ENCODE measurements at regions not wholly inside any gene's neighbourhood (a gene's known extent, or its start where the extent isn't known, plus 50 kb on each side); places are given as distances from the start of the nearest gene placed in this dataset.

DNA sequence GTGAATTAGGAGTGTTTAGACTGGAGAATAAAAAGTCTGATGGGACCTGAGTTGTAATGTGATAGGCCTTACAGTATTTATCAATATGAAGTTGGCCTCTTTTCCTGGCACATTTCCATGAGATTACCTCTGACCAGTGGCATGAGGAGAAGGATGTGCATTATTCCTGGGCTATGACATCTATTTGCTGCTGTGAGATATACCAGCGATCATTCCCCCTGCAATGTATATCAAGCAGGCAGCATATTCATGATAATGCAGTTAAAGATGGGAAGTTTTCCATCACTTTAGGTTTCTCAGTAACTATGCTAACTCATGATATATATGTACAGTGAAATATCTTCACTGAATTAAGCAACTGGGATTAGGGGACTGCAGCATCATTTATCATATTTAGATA lies 142.8 kb upstream of the MBL2 start:
- DNase-seq: no peak
- CTCF ChIA-PET: no interaction called here
- Mint-ChIP-seq H3K4me1 (ENCODE audit: low read depth) (no peaks in the 10 kb centered on the region), H3K9me3 (peaks cover 3% of the 10 kb centered on the region), H3K4me3 (no peak overlapping the region), H3K27ac (no peak overlapping the region), H3K36me3 (ENCODE audit: low read depth) (no peaks in the 10 kb centered on the region), H3K27me3 (ENCODE audit: low read depth) (no peaks in the 10 kb centered on the region)
- intact Hi-C loops (cut with micrococcal nuclease): no loop called here

DNA sequence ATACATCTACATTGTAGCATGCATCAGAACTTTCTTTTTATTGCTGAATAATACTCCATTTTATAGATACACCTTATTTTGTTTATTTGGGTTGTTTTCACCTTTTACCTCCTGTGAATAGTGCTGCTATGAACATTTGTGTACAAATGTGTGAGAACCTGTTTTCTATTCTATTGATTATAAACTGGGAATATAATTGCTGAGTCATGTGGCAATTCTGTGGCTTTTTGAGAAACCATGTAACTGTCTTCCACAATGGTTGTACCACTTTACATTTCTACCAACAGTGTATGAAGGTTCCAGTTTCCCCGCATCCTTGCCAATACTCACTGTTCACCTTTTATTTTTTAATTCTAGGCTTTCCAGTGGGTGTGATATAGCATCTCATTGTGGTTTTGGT lies 138.6 kb upstream of the MBL2 start:
- Mint-ChIP-seq H3K36me3 (ENCODE audit: low read depth) (no peaks in the 10 kb centered on the region), H3K4me1 (ENCODE audit: low read depth) (no peaks in the 10 kb centered on the region), H3K27ac (no peak overlapping the region), H3K4me3 (no peak overlapping the region), H3K27me3 (ENCODE audit: low read depth) (no peaks in the 10 kb centered on the region), H3K9me3 (peaks cover 9% of the 10 kb centered on the region)
- CTCF ChIA-PET: no interaction called here
- no peak for DNase-seq
- intact Hi-C loops (cut with micrococcal nuclease): no loop called here

DNA sequence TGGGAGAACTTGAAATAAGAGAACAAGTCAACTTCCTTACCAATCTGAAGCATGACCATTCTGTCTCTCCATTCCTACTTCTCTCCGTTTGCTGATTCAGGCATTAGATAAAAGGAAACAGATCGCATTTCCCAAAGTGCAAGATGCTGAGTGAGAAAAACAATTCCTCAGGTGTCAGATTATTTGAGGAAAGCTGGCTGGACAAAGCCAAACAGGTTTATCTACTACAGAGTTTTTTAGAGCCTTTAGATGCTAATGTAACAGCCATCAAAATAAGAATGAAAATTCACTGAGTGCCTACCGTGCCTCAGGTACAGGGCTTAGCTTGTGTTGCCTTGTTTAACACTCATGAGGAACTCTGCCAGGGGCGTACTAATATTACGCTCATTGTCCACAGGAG lies 135.9 kb upstream of the MBL2 start:
- Mint-ChIP-seq H3K36me3 (ENCODE audit: low read depth) (no peaks in the 10 kb centered on the region), H3K4me3 (no peak overlapping the region), H3K4me1 (ENCODE audit: low read depth) (no peaks in the 10 kb centered on the region), H3K27me3 (ENCODE audit: low read depth) (no peaks in the 10 kb centered on the region), H3K27ac (no peak overlapping the region), H3K9me3 (peaks cover 15% of the 10 kb centered on the region)
- CTCF ChIA-PET: no interaction called here
- no peak for DNase-seq
- intact Hi-C loops (cut with micrococcal nuclease): no loop called here

DNA sequence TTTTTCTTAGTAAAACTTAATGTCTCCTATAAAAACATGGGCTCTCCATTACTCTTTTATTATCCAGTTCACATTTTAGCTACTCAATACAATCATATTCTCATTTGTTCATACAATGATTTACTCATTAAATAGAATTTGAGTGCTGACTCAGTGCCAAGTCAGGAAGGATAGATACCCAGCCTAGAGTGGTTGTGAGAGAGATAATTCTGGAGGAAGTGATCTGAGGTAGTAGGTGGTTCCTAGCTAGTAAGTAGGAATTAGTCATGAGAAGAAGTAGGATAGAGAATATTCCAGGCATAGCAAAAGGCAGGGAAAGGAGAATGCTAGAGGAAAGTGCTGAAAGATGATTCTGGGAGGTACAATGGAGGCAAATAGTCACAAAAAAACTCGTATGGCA lies 133.5 kb upstream of the MBL2 start:
- Mint-ChIP-seq H3K27ac (no peak overlapping the region), H3K36me3 (ENCODE audit: low read depth) (no peaks in the 10 kb centered on the region), H3K9me3 (peaks cover 15% of the 10 kb centered on the region), H3K27me3 (ENCODE audit: low read depth) (no peaks in the 10 kb centered on the region), H3K4me3 (no peak overlapping the region), H3K4me1 (ENCODE audit: low read depth) (no peaks in the 10 kb centered on the region)
- no peak for DNase-seq
- CTCF ChIA-PET: no interaction called here
- intact Hi-C loops (cut with micrococcal nuclease): no loop called here

DNA sequence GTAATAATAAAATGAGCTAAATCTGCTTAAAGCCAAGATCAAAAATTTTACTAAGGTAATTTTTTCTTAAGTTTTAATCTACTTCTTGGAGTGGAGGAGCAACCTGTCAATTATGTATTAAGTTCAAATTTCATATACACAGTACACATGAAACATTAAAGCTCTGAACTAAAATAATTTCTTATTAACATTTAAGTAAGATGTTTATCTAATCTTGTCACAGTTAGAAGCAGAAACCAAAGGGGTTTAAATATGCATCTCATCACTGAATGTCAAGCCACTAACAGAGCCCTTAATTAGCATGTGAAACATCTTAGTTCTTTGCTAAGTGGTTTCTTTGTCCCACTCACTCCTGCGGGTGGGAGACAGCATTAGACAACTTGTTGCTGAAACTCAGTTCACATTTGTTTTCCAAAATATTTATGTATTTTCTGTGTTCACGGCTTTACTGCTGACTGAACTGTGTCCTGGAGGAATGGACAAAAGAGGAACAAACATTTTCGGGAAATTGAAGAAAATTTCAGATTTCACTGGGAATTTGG lies 130.9 kb upstream of the MBL2 start:
- intact Hi-C loops (cut with micrococcal nuclease): no loop called here
- Mint-ChIP-seq H3K27ac (no peak overlapping the region), H3K27me3 (ENCODE audit: low read depth) (no peaks in the 10 kb centered on the region), H3K4me1 (ENCODE audit: low read depth) (no peaks in the 10 kb centered on the region), H3K36me3 (ENCODE audit: low read depth) (no peaks in the 10 kb centered on the region), H3K9me3 (peaks cover 9% of the 10 kb centered on the region), H3K4me3 (no peak overlapping the region)
- CTCF ChIA-PET: no interaction called here
- DNase-seq: no peak

DNA sequence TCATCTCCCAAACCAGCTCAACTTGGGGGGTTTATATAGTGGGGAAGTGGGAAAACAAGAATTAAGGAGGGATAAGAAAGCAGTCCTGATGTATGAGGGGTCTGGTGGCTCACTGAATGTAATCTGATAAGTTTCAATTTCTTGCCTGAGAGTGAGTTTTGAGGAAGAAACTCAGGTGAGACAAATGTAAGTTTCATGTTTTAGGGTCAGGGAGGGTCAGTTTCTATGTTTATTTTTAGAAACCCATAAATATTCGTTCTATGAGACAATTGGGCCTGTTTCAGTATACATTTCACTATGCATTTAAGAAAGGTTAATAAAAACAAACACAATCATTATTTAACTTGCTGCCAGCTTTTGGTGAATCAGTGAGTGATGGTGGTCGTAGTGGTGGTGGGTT lies 128.0 kb upstream of the MBL2 start:
- H3K27ac Mint-ChIP-seq: no peak overlapping the region
- no peaks in the 10 kb centered on the region for H3K27me3 Mint-ChIP-seq (ENCODE audit: low read depth)
- no peak overlapping the region for H3K4me3 Mint-ChIP-seq
- intact Hi-C loops (cut with micrococcal nuclease): no loop called here
- CTCF ChIA-PET: no interaction called here
- no peaks in the 10 kb centered on the region for H3K4me1 Mint-ChIP-seq (ENCODE audit: low read depth)
- no peaks in the 10 kb centered on the region for H3K36me3 Mint-ChIP-seq (ENCODE audit: low read depth)
- peaks cover 3% of the 10 kb centered on the region for H3K9me3 Mint-ChIP-seq
- no peak for DNase-seq

DNA sequence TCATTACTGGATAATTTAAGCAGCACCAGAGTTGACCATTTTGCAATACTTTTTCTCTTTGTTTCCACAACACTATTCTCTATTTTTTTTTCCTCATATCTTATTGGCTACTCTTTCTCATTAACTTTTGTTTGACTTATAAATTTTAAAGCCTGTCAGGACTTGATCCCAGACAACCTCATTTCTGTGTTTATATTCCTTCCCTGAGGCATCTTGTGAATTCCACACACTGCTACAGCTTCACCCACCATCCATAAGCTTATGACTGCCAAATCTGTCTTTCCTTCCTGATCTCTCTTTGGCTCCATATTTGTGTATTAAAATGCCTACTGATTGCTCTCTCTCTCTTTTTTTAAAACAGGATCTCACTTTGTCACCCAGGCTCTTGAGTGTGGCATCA lies 124.6 kb upstream of the MBL2 start:
- no peak overlapping the region for H3K27ac Mint-ChIP-seq
- H3K4me3 Mint-ChIP-seq: no peak overlapping the region
- intact Hi-C loops (cut with micrococcal nuclease): no loop called here
- no peak for DNase-seq
- CTCF ChIA-PET: no interaction called here
- H3K27me3 Mint-ChIP-seq (ENCODE audit: low read depth): no peaks in the 10 kb centered on the region
- no peaks in the 10 kb centered on the region for H3K36me3 Mint-ChIP-seq (ENCODE audit: low read depth)
- no peaks in the 10 kb centered on the region for H3K4me1 Mint-ChIP-seq (ENCODE audit: low read depth)
- no peaks in the 10 kb centered on the region for H3K9me3 Mint-ChIP-seq

DNA sequence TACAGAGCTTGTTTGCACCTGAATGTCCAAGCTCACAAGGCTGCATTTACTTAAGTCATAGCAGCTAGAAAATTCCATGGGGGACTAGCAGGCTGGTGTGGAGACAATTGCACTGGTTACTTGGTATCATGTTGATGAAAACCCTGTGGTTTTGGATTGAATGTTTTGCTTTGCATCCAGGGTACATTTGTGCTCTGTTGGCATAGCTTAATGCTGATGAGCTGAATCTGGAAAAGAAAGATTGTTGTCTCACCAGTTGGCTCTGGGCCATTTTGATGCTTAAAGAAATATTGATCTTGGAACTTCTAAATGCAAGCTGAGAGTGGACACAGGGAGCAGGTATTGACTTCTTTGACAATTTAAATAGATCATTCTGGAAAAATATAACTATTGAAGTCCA lies 122.5 kb upstream of the MBL2 start:
- no peak overlapping the region for H3K4me3 Mint-ChIP-seq
- CTCF ChIA-PET: no interaction called here
- H3K9me3 Mint-ChIP-seq: peaks cover 3% of the 10 kb centered on the region
- DNase-seq: no peak
- H3K4me1 Mint-ChIP-seq (ENCODE audit: low read depth): no peaks in the 10 kb centered on the region
- intact Hi-C loops (cut with micrococcal nuclease): no loop called here
- no peaks in the 10 kb centered on the region for H3K27me3 Mint-ChIP-seq (ENCODE audit: low read depth)
- H3K27ac Mint-ChIP-seq: no peak overlapping the region
- no peaks in the 10 kb centered on the region for H3K36me3 Mint-ChIP-seq (ENCODE audit: low read depth)

DNA sequence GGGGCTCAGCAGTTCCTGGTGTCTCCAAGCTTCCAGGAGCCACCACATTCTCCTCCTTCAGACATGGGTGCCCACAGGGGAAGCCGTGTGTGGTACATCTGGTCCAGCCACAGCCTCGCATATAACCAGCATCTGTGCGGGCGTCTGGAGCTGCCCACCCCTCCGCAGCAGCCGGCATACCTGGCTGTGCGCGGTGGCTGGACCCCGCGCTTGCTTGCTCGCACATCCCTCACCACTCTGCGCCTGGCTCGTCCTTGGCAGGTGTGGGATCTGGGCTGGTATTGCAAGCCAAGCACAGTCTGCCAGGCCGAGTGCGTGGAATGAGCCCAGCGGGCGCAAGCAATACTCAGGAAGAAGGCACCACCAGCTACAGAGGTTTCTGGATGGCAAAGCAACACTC lies 117.7 kb upstream of the MBL2 start:
- no peaks in the 10 kb centered on the region for H3K4me1 Mint-ChIP-seq (ENCODE audit: low read depth)
- H3K36me3 Mint-ChIP-seq (ENCODE audit: low read depth): no peaks in the 10 kb centered on the region
- no peak overlapping the region for H3K4me3 Mint-ChIP-seq
- intact Hi-C loops (cut with micrococcal nuclease): no loop called here
- DNase-seq: no peak
- no peak overlapping the region for H3K27ac Mint-ChIP-seq
- CTCF ChIA-PET: no interaction called here
- H3K9me3 Mint-ChIP-seq: peaks cover 3% of the 10 kb centered on the region
- H3K27me3 Mint-ChIP-seq (ENCODE audit: low read depth): no peaks in the 10 kb centered on the region

DNA sequence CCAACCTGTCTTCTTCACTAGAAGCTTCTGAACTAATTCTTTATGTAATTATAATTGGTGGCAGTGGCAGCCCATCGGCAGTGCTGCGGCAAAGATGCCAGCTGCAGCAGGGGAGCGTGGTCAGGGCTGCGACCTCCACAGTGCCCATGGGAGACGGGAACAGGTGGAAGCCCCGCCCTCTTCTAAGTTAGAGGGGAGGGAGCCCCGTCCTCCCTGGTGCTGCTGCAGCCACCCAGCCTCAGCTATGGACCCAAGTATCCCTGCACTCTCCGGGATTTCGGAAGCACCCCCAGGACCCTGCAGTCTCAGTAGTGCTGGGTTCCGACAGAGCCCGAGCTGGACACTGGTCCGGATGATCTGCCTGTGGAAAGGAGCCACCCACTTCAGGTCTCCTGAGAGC lies 117.0 kb upstream of the MBL2 start:
- no peaks in the 10 kb centered on the region for H3K4me1 Mint-ChIP-seq (ENCODE audit: low read depth)
- H3K9me3 Mint-ChIP-seq: peaks cover 3% of the 10 kb centered on the region
- no peak for DNase-seq
- H3K4me3 Mint-ChIP-seq: no peak overlapping the region
- intact Hi-C loops (cut with micrococcal nuclease): no loop called here
- no peaks in the 10 kb centered on the region for H3K36me3 Mint-ChIP-seq (ENCODE audit: low read depth)
- no peak overlapping the region for H3K27ac Mint-ChIP-seq
- CTCF ChIA-PET: no interaction called here
- H3K27me3 Mint-ChIP-seq (ENCODE audit: low read depth): no peaks in the 10 kb centered on the region

DNA sequence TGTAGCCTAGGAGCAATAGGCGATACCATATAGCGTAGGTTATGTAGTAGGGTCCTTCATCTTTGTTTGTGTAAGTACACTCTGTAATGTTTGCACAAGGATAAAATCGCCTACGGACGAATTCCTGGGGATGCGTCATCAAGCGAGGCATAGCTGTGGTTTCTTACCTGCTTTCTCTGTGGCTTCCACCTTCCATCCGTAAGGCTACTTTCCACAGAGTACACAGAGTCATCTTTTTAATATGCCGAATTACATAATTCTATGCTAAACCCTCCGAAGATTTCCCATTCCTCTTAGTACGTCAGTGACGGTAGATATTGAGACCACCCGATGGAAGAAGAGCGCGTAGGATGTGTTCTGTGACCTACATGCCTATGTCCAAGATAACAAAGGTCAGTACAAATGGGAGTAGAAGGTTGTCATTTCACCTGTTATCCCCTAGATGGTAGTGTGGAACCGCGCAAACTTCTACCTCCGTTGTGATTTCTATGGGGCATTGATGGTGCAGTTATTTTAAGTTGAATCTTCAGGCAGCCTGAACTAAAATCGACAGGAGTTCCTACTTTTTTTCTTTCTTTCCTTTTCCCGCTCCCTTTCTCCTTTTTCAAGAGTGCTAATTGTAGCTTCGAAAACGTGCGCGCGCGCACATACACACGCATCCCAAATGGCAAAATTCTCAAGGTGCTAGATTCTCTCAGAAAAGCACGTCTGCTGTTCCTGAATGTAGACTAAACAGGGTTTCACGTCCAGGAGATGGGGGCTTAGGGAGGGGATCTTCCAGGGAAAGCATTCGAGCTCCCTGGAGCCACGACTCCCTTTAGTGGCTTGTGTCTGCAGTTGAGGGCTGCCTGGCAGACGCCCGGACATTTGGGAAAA lies 111.7 kb upstream of the MBL2 start:
- no peak overlapping the region for H3K4me3 Mint-ChIP-seq
- H3K27ac Mint-ChIP-seq: no peak overlapping the region
- intact Hi-C loops (cut with micrococcal nuclease): no loop called here
- H3K9me3 Mint-ChIP-seq: peaks cover 2% of the 10 kb centered on the region
- DNase-seq: peak; percentile 37
- H3K27me3 Mint-ChIP-seq (ENCODE audit: low read depth): no peaks in the 10 kb centered on the region
- H3K36me3 Mint-ChIP-seq (ENCODE audit: low read depth): no peaks in the 10 kb centered on the region
- H3K4me1 Mint-ChIP-seq (ENCODE audit: low read depth): no peaks in the 10 kb centered on the region
- CTCF ChIA-PET: interaction anchor here (0.7 to 0.9 kb wide), 3 partner anchors 37 to 1518 kb away, joined by 3 to 5 read pairs (median 4); no protein-coding TSS in a partner anchor

DNA sequence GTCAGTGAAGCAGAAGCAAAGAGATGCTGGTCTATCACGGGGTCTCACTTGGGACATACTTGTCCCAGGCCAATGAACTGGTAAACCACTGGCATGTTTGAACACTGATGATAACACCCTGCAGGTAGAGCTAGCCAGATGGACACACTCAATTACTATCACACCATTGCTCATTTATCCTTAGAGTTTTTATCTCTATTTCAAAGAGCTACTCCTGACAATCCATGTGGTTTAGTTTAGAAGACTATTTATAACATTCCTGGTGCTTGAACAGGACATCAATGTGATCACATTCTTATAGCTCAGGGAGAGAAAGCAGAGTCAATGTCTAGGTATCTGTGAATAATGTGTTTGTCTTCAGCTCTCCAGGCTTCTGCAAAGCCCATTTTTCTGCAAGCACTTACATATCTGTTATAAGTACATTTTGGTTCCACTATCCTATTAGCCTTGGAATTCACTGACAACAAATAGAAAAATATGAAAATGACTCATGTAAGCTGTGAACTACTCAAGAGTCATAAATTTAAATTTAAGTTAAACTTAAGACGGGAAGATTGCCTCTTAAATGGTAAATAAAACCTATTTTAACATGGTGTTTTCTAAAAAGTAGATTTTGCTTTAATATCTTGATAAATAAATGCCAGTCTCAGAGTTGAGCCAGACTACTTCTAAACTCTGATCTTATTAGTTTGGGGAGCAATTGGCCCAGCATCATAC lies 106.7 kb upstream of the MBL2 start:
- Mint-ChIP-seq H3K9me3 (peaks cover 3% of the 10 kb centered on the region), H3K36me3 (ENCODE audit: low read depth) (no peaks in the 10 kb centered on the region), H3K4me1 (ENCODE audit: low read depth) (no peaks in the 10 kb centered on the region), H3K27ac (no peak overlapping the region), H3K27me3 (ENCODE audit: low read depth) (no peaks in the 10 kb centered on the region), H3K4me3 (no peak overlapping the region)
- intact Hi-C loops (cut with micrococcal nuclease): no loop called here
- CTCF ChIA-PET: no interaction called here
- DNase-seq: no peak

DNA sequence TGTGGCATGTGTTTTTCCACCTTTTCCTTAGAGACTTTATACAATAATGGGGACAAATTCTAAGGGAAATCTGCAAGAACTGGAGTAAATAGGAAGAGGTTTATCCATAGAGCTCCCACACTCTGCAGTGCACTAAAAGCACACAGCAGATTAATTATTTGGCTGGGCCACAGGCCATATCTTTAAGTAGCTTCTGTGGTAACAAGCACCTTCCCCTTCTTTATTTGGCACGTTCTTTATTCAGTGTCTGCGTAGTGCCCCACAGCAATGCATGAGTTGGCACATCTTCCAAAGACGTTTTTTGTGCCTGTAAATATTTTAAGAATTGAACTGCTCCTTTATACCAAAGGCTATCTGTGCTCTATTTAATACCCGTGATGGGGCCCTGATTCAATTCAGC lies 104.9 kb upstream of the MBL2 start:
- no peaks in the 10 kb centered on the region for H3K36me3 Mint-ChIP-seq (ENCODE audit: low read depth)
- no peak overlapping the region for H3K4me3 Mint-ChIP-seq
- no peak for DNase-seq
- H3K27me3 Mint-ChIP-seq (ENCODE audit: low read depth): no peaks in the 10 kb centered on the region
- peaks cover 3% of the 10 kb centered on the region for H3K9me3 Mint-ChIP-seq
- no peaks in the 10 kb centered on the region for H3K4me1 Mint-ChIP-seq (ENCODE audit: low read depth)
- no peak overlapping the region for H3K27ac Mint-ChIP-seq
- intact Hi-C loops (cut with micrococcal nuclease): no loop called here
- CTCF ChIA-PET: no interaction called here

Data from activated naive CD4-positive, alpha-beta T cell treated with anti-CD3 and anti-CD28 coated beads for 36 hours (primary cell).